Stimulated activated naive CD8-positive, alpha-beta T cell treated with anti-CD3 and anti-CD28 coated beads, Interleukin-15, Interleukin-2, amounts not matched to agents 100 ng/mL and 50 ng/mL, for 24 hours (primary cell): ENCODE measurements at regions not wholly inside any gene's neighbourhood (a gene's known extent, or its start where the extent isn't known, plus 50 kb on each side); places are given as distances from the start of the nearest gene placed in this dataset.

ENCODE experiments used
- H3K27ac Mint-ChIP-seq: one replicate; pipeline ENCODE4 v1.8.0; 2021; ENCODE audit warnings: mild to moderate bottlenecking, mixed read lengths
- H3K27me3 Mint-ChIP-seq: one replicate; pipeline ENCODE4 v1.8.0; 2021; ENCODE audit warnings: mixed read lengths
- H3K36me3 Mint-ChIP-seq: one replicate; pipeline ENCODE4 v1.8.0; 2021; ENCODE audit warnings: low read depth, mixed read lengths
- H3K4me1 Mint-ChIP-seq: one replicate; pipeline ENCODE4 v1.8.0; 2021; ENCODE audit warnings: low read depth, mixed read lengths
- H3K4me3 Mint-ChIP-seq: one replicate; pipeline ENCODE4 v1.8.0; 2021; ENCODE audit warnings: mild to moderate bottlenecking, mixed read lengths
- H3K9me3 Mint-ChIP-seq: one replicate; pipeline ENCODE4 v1.8.0; 2021; ENCODE audit warnings: mixed read lengths

GRCh38 chr15:101590785-101591184, 61.4 kb downstream of the TM2D3 start:
- H3K4me3 Mint-ChIP-seq: no peak overlapping the region
- H3K4me1 Mint-ChIP-seq: no peaks in the 10 kb centered on the region
- peaks cover 61% of the 10 kb centered on the region for H3K27me3 Mint-ChIP-seq
- H3K36me3 Mint-ChIP-seq: no peaks in the 10 kb centered on the region
- peaks cover 12% of the 10 kb centered on the region for H3K9me3 Mint-ChIP-seq
- no peak overlapping the region for H3K27ac Mint-ChIP-seq

- Mint-ChIP-seq H3K27ac (no peak overlapping the region), H3K27me3 (peaks cover 55% of the 10 kb centered on the region), H3K9me3 (no peaks in the 10 kb centered on the region), H3K36me3 (no peaks in the 10 kb centered on the region), H3K4me3 (no peak overlapping the region), H3K4me1 (no peaks in the 10 kb centered on the region)
Observed at GRCh38 chr15:101583284-101583683, 68.9 kb downstream of the TM2D3 start.

DNA sequence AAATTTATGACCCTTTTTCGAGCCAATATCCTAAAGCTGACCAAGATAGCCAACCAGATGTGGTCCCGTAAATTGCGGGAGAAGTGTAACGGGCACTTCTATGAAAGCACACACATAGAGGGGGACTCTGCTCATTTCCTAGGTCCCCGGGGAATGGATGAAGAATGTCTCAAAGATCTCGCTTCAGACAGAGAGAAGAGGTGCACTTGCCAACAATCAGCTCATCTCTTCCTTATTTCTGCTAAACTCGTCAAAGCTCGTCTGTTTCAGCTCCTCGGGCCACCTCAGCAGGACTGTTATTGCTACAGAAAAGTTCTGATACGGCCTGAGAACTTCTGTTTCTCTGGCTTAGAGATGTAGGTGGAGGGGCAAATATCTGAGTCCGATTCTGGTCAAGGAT, 71.8 kb downstream of the TM2D3 start:
- Mint-ChIP-seq H3K4me1 (no peaks in the 10 kb centered on the region), H3K4me3 (no peak overlapping the region), H3K9me3 (no peaks in the 10 kb centered on the region), H3K27ac (no peak overlapping the region), H3K36me3 (no peaks in the 10 kb centered on the region), H3K27me3 (peaks cover 41% of the 10 kb centered on the region)

DNA sequence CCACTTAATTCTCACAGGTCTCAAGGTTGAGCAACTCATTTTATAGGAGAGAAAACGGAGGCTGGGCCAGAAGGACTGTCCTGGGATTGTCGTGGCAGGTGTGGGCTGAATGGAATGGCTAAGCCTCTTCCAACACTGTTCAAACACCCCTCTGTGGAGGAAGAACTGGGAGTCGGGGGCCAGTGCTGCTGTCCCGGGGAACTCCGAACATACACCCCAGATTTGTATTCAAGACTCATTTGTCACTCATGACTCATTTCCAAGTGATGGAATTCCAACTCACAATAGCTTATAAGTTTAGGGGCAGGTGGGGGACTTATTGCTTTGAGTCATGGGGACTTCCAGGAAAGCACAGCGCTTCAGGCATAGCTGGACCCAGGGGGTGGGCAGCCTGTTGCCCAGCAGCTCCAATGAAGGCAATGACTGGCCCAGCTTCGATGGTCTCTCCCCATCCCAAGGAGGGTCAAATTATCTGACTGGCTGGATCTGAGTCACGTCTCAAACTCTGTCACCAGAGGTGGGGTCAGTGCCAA, 72.5 kb downstream of the TM2D3 start:
- no peaks in the 10 kb centered on the region for H3K4me1 Mint-ChIP-seq
- peaks cover 43% of the 10 kb centered on the region for H3K27me3 Mint-ChIP-seq
- H3K4me3 Mint-ChIP-seq: no peak overlapping the region
- H3K9me3 Mint-ChIP-seq: no peaks in the 10 kb centered on the region
- no peak overlapping the region for H3K27ac Mint-ChIP-seq
- H3K36me3 Mint-ChIP-seq: no peaks in the 10 kb centered on the region

DNA sequence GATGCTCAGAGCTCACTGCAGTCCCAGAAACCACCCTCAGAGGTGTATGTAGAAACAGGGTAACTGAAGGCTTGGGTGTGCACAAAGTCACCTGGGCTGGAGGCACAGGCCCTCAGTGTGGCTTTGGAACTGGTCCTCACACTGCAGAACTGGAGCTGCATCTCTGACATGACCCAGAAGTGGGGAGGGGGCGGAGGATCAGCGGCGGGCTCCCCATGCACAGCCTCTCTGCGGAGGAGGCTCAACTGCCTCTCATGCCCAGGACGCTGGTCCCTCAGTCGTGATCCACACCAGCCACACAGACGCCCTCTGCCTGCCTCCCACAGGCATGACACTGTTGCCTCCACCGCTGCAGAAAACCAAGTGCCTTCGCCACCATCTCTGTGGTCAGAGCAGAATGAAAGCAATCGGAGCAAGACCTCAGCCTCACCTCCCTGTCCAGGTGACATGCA, 73.7 kb downstream of the TM2D3 start:
- H3K4me1 Mint-ChIP-seq: no peaks in the 10 kb centered on the region
- peaks cover 43% of the 10 kb centered on the region for H3K27me3 Mint-ChIP-seq
- H3K27ac Mint-ChIP-seq: no peak overlapping the region
- no peaks in the 10 kb centered on the region for H3K36me3 Mint-ChIP-seq
- no peak overlapping the region for H3K4me3 Mint-ChIP-seq
- no peaks in the 10 kb centered on the region for H3K9me3 Mint-ChIP-seq

DNA sequence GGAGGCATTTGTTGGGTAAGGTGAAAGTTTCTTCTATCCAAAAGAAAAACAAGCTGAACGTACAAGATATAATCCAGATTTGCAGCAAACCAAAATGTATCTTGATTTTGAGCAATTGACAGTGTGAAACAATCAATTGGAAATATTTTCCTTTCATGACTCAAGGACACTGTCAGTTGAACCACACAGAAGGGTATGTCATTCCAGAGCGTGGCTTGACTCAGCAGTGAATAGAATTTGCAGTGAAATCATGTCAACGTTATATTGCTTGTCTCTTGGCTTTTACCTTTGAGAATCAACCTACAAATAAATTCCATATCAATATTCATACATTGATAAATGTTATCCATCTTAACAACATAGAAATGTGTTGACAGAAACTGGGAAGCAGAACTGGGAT, 78.2 kb downstream of the TM2D3 start:
- no peaks in the 10 kb centered on the region for H3K9me3 Mint-ChIP-seq
- H3K4me3 Mint-ChIP-seq: no peak overlapping the region
- no peak overlapping the region for H3K27ac Mint-ChIP-seq
- no peaks in the 10 kb centered on the region for H3K36me3 Mint-ChIP-seq
- no peaks in the 10 kb centered on the region for H3K4me1 Mint-ChIP-seq
- H3K27me3 Mint-ChIP-seq: peaks cover 35% of the 10 kb centered on the region

- Mint-ChIP-seq H3K36me3 (no peaks in the 10 kb centered on the region), H3K27ac (no peak overlapping the region), H3K9me3 (no peaks in the 10 kb centered on the region), H3K4me1 (no peaks in the 10 kb centered on the region), H3K4me3 (no peak overlapping the region), H3K27me3 (peaks cover 29% of the 10 kb centered on the region)
Observed at GRCh38 chr15:101570241-101570640, 80.7 kb upstream of the PCSK6 start.

DNA sequence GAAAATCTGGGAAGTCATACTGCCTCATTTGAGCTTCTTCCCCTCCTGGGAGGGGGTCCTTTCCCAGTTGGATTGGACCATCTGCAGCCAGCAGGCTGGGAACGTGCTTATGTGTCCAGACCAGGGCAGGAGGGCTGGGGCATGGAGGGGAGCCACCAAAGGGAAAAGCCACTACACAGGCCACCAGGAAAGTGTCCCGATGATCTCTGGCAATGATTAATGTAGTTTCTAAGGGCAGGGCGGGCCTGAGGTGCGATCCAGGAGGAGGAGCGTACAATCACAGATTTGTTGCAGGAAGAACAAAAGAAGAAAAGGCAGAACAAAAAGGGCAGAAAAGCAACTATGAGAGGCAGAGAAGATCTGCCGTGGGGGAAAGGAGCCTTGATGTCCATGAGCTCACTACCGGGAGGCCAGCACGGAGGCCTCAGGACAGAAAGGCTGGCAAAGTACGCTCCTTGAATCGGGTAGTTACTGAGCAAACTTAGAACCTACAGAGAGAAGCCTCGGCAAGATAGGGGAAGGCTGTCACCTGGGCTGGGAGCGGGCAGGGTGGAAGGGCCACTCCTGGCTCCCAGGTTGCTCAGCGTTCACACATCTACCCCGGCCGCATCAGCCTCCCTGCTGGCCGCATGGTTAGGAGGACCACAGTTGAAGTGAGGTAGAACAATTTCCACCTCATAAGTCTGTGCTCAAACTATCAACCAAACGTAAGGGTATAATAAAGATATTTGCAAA, 79.5 kb upstream of the PCSK6 start:
- Mint-ChIP-seq H3K36me3 (no peaks in the 10 kb centered on the region), H3K27me3 (peaks cover 24% of the 10 kb centered on the region), H3K27ac (no peak overlapping the region), H3K4me1 (no peaks in the 10 kb centered on the region), H3K9me3 (no peaks in the 10 kb centered on the region), H3K4me3 (no peak overlapping the region)

DNA sequence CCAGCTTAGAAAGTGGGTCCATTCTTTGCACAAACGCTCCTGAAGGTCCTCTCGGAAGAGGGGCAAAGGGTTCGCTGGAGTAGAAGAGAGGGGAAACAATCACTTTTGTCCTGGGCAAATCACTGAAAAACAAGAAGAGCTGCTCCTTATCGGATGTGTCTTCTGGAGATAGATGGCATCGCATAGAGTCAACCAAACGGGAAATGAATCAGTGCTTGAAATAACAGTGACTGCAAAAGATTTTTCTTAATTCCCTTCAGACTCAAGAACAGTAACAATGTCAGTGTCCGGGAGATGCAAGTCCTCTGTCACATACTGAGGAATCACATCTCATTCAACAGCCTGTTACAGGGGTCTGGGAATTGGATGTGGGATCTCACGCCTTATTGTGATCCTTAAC, 78.8 kb upstream of the PCSK6 start:
- Mint-ChIP-seq H3K27me3 (peaks cover 23% of the 10 kb centered on the region), H3K36me3 (no peaks in the 10 kb centered on the region), H3K27ac (no peak overlapping the region), H3K9me3 (no peaks in the 10 kb centered on the region), H3K4me3 (no peak overlapping the region), H3K4me1 (no peaks in the 10 kb centered on the region)

DNA sequence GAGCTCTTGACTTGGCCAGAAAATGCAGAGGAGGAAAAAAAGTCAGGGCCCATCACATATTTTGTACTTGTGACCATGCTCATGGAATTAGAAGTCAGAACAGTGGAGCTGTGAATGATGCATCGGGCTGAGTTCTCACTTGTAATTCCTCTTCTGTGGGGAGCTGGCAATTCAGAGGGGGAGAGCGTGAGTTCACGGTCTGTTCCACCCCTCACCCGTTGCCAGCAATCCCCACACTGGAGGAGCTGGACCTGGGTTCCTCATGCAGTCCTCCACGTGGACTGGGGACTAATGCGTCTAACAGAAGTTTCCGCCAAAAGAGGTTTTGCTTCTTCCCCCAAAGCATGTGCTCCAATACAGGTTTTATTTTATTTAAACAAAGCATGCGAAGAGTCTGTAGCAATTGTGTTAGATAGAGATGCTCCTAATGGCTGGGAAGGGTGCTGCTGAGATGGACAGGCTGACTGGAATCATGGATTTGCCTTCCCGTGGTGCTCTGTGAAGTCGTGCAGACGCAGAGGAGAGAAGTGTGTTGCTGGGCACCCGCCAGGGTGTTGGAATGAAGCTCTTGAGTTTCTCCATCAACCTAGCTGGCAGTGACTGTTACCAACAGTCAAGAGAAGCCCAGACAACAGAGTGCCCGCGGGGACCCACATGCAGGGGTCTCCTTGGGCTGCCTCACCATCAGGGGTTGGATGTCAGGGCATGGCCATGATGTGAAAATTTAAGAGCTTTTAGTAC, 77.4 kb upstream of the PCSK6 start:
- Mint-ChIP-seq H3K4me1 (no peaks in the 10 kb centered on the region), H3K27me3 (peaks cover 12% of the 10 kb centered on the region), H3K36me3 (no peaks in the 10 kb centered on the region), H3K9me3 (no peaks in the 10 kb centered on the region), H3K4me3 (no peak overlapping the region), H3K27ac (no peak overlapping the region)

DNA sequence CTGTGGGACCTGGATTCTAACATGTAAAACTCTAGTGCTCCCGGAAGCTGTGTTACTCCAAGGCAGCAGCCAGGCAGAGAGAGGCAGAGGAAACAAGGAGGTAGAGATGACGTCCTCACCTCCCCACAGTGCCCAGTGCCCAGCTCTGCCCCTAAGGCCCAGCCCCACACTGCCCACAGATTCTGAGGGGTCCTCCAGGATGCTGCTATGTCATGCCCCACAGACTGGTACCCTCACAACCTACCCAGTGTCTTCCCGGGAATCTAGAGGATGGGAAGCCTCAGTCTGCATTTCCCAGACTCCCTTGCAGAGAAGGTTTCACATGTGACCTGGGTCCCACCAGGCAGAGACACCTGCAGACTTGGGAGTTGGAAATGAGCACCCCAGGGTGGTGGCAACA, 75.9 kb upstream of the PCSK6 start:
- no peak overlapping the region for H3K27ac Mint-ChIP-seq
- H3K4me1 Mint-ChIP-seq: no peaks in the 10 kb centered on the region
- no peak overlapping the region for H3K4me3 Mint-ChIP-seq
- no peaks in the 10 kb centered on the region for H3K9me3 Mint-ChIP-seq
- no peaks in the 10 kb centered on the region for H3K36me3 Mint-ChIP-seq
- H3K27me3 Mint-ChIP-seq: peaks cover 12% of the 10 kb centered on the region

- Mint-ChIP-seq H3K27ac (no peak overlapping the region), H3K36me3 (no peaks in the 10 kb centered on the region), H3K9me3 (no peaks in the 10 kb centered on the region), H3K4me3 (no peak overlapping the region), H3K27me3 (peaks cover 6% of the 10 kb centered on the region), H3K4me1 (no peaks in the 10 kb centered on the region)
Observed at GRCh38 chr15:101563176-101563796, 73.8 kb upstream of the PCSK6 start.

DNA sequence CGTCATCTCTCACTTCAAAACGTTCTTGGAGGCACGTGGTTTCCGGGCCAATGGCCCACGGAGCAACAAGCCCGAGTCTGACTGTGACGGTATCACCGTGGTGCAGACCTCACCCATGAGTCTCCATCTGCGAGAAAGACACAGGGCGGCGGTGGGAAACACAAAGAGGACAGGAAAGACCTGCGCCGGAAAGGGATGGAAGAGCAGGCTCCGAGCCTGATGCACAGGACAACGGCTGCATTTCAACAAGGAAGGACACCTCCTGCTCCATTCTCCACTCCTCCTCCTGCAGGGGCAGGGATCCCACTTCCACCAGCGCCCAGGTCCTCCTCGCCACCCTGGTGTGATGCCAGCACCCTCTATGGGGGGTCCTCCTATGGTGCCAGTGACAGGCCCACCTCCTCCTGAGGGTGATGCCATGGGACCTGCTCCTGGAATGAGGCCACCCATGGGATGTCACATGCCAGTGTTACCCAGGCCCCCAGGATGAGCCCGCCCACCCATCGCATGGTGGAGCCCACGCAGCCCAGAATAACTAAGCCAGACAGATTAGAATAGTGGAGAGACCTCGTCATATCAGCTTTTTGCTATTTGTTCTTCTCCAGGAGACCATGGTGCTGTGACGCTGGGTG, 73.0 kb upstream of the PCSK6 start:
- no peak overlapping the region for H3K4me3 Mint-ChIP-seq
- no peaks in the 10 kb centered on the region for H3K36me3 Mint-ChIP-seq
- no peaks in the 10 kb centered on the region for H3K9me3 Mint-ChIP-seq
- H3K27me3 Mint-ChIP-seq: peaks cover 4% of the 10 kb centered on the region
- H3K27ac Mint-ChIP-seq: no peak overlapping the region
- H3K4me1 Mint-ChIP-seq: no peaks in the 10 kb centered on the region

GRCh38 chr15:101561584-101561906, 72.0 kb upstream of the PCSK6 start:
- H3K27me3 Mint-ChIP-seq: peaks cover 4% of the 10 kb centered on the region

More at GRCh38 chr15:101561584-101561906, 72.0 kb upstream of the PCSK6 start:
- Mint-ChIP-seq H3K9me3 (no peaks in the 10 kb centered on the region), H3K27ac (no peak overlapping the region), H3K36me3 (no peaks in the 10 kb centered on the region), H3K4me1 (no peaks in the 10 kb centered on the region), H3K4me3 (no peak overlapping the region)
